GM23248 (cell line): ENCODE measurements at regions not wholly inside any gene's neighbourhood (a gene's known extent, or its start where the extent isn't known, plus 50 kb on each side); places are given as distances from the start of the nearest gene placed in this dataset.

Source experiments
- DNase-seq: peaks from one replicate; pipeline ENCODE4 v3.0.0-alpha.2; 2015
- H2AFZ ChIP-seq: fragments of 200-600 bp; sonication (generic); 2 replicates; pipeline ENCODE4 v1.6.1; 2016; ENCODE audit warnings: antibody characterized with exemption
- H3F3A ChIP-seq: fragments of 200-600 bp; sonication (generic); 2 replicates; pipeline ENCODE4 v1.6.1; 2016; ENCODE audit warnings: mild to moderate bottlenecking, antibody characterized with exemption, mixed run types; ENCODE audit not compliant: insufficient read depth
- H3K27ac ChIP-seq: fragments of 200-600 bp; sonication (generic); 2 replicates; pipeline ENCODE4 v1.5.1; 2016; ENCODE audit warnings: mild to moderate bottlenecking
- H3K27me3 ChIP-seq: fragments of 200-600 bp; sonication (generic); replicated peaks from 2 replicates; pipeline ENCODE4 v1.6.1; 2016; ENCODE audit warnings: mild to moderate bottlenecking; ENCODE audit not compliant: insufficient read depth
- H3K36me3 ChIP-seq: fragments of 200-600 bp; sonication (generic); 2 replicates; pipeline ENCODE4 v1.6.1; 2016; ENCODE audit warnings: low read depth, mild to moderate bottlenecking
- H3K4me1 ChIP-seq: fragments of 200-600 bp; sonication (generic); 2 replicates; pipeline ENCODE4 v1.6.1; 2016; ENCODE audit warnings: mild to moderate bottlenecking; ENCODE audit not compliant: insufficient read depth
- H3K4me2 ChIP-seq: fragments of 200-600 bp; sonication (generic); one replicate; pipeline ENCODE4 v1.6.1; 2016; ENCODE audit warnings: mild to moderate bottlenecking; ENCODE audit not compliant: unreplicated experiment
- H3K4me3 ChIP-seq: fragments of 200-600 bp; sonication (generic); 2 replicates; pipeline ENCODE4 v1.5.1; 2016; ENCODE audit warnings: mild to moderate bottlenecking
- H3K79me2 ChIP-seq: fragments of 200-600 bp; sonication (generic); 2 replicates; pipeline ENCODE4 v1.6.1; 2016; ENCODE audit warnings: mild to moderate bottlenecking; ENCODE audit not compliant: insufficient read depth
- H3K9ac ChIP-seq: fragments of 200-600 bp; sonication (generic); 2 replicates; pipeline ENCODE4 v1.6.1; 2016; ENCODE audit warnings: mild to moderate bottlenecking
- H3K9me2 ChIP-seq: fragments of 200-600 bp; sonication (generic); 2 replicates; pipeline ENCODE4 v1.6.1; 2016; ENCODE audit warnings: mixed run types, mild to moderate bottlenecking, moderate library complexity; ENCODE audit not compliant: insufficient read depth
- H3K9me3 ChIP-seq: fragments of 200-600 bp; sonication (generic); one replicate; pipeline ENCODE4 v1.6.1; 2017; ENCODE audit warnings: low read depth
- H4K20me1 ChIP-seq: fragments of 200-600 bp; sonication (generic); 2 replicates; pipeline ENCODE4 v1.6.0; 2016; ENCODE audit not compliant: insufficient read depth
- EZH2 ChIP-seq: fragments of 200-600 bp; sonication (generic); IDR thresholded peaks from 2 replicates; pipeline ENCODE4 v1.6.1; 2018; ENCODE audit warnings: antibody characterized with exemption, mild to moderate bottlenecking; ENCODE audit not compliant: insufficient read depth, poor library complexity, severe bottlenecking
- EZH2phosphoT487 ChIP-seq: fragments of 200-600 bp; sonication (generic); IDR thresholded peaks from 2 replicates; pipeline ENCODE4 v1.6.1; 2018; ENCODE audit warnings: antibody characterized with exemption, moderate library complexity, mild to moderate bottlenecking, low read depth; ENCODE audit not compliant: insufficient read depth
- WGBS, 2 experiments: methylation state at CpG; one replicate each; pipeline ENCODE4 v1.1.6; 2015 to 2017; ENCODE audit warnings: low lambda C conversion rate in 2 of 2, low coverage in 1 of 2; ENCODE audit errors: missing lambda C conversion rate in 2 of 2; 5-methylcytosine and 5-hydroxymethylcytosine counted together
- in situ Hi-C: fragments of 300-500 bp; cut with MboI; formaldehyde crosslinking; loops from 2 replicates; pipeline ENCODE4 v1.15.0; 2020

DNA sequence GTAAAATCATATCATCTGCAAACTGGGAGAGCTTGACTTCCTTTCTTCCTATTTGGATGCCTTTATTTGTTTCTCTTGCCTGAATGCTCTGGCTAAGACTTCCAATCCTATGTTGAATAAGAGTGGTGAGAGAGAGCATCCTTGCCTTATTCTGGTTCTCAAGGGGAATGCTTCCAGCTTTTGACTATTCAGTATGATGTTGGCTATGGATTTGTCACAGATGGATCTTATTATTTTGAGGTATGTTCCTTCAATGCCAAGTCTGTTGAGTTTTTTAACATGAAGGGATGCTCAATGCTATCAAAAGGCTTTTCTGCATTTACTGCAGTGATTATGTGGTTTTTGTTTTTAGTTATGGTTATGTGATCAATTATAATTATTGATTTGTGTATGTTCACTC is 2144.6 kb upstream of the TENM3 start:
- Histone ChIP-seq H3K4me2 (no peak overlapping the region), H3K9ac (no peak overlapping the region), H4K20me1 (no peaks in the 10 kb centered on the region), H3K9me3 (no peaks in the 10 kb centered on the region), H3K27me3 (no peaks in the 10 kb centered on the region), H3F3A (no peaks in the 10 kb centered on the region), H3K4me1 (no peaks in the 10 kb centered on the region), H3K79me2 (no peaks in the 10 kb centered on the region), H3K27ac (no peak overlapping the region), H3K36me3 (no peaks in the 10 kb centered on the region), H2AFZ (no peak overlapping the region), H3K9me2 (no peaks in the 10 kb centered on the region), H3K4me3 (no peak overlapping the region)
- in situ Hi-C loops, result no loop called here
- TF ChIP-seq EZH2phosphoT487 (no peak), EZH2 (no peak)
- no peak for DNase-seq

DNA sequence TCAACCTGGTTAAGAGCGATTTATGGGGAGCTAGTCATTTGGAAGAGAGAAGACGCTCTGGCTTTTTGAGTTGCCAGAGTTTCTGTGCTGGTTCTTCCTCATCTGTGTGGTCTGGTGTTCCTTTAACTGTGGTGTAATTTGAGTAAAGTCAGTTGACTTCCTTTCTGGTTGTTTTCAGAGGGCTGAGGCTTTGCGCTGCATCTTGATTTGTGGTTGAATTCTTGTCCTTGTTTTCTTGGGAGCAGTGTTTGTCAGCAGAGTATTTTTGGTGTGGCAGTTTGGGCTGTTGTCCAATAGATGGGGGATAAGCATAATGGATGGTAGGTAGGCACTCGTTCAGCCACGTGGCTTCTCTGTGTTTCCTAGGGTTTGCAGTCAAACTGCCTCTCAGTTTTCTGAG is 2143.2 kb upstream of the TENM3 start:
- H2AFZ ChIP-seq, result no peak overlapping the region
- WGBS, 2 experiments, result 32 to 38% methylated on average over 5 of the region's 5 CpGs
- no peaks in the 10 kb centered on the region for H3K4me1 ChIP-seq
- DNase-seq, result no peak
- no peaks in the 10 kb centered on the region for H3K9me3 ChIP-seq
- H3K4me2 ChIP-seq, result no peak overlapping the region
- H3K9ac ChIP-seq, result no peak overlapping the region
- no peaks in the 10 kb centered on the region for H3K36me3 ChIP-seq
- no peaks in the 10 kb centered on the region for H3K79me2 ChIP-seq
- no peak overlapping the region for H3K27ac ChIP-seq
- H3K27me3 ChIP-seq, result no peaks in the 10 kb centered on the region
- in situ Hi-C loops, result no loop called here
- H4K20me1 ChIP-seq, result no peaks in the 10 kb centered on the region
- no peak for TF ChIP-seq EZH2phosphoT487
- no peak for TF ChIP-seq EZH2
- no peaks in the 10 kb centered on the region for H3F3A ChIP-seq
- no peak overlapping the region for H3K4me3 ChIP-seq
- H3K9me2 ChIP-seq, result no peaks in the 10 kb centered on the region

DNA sequence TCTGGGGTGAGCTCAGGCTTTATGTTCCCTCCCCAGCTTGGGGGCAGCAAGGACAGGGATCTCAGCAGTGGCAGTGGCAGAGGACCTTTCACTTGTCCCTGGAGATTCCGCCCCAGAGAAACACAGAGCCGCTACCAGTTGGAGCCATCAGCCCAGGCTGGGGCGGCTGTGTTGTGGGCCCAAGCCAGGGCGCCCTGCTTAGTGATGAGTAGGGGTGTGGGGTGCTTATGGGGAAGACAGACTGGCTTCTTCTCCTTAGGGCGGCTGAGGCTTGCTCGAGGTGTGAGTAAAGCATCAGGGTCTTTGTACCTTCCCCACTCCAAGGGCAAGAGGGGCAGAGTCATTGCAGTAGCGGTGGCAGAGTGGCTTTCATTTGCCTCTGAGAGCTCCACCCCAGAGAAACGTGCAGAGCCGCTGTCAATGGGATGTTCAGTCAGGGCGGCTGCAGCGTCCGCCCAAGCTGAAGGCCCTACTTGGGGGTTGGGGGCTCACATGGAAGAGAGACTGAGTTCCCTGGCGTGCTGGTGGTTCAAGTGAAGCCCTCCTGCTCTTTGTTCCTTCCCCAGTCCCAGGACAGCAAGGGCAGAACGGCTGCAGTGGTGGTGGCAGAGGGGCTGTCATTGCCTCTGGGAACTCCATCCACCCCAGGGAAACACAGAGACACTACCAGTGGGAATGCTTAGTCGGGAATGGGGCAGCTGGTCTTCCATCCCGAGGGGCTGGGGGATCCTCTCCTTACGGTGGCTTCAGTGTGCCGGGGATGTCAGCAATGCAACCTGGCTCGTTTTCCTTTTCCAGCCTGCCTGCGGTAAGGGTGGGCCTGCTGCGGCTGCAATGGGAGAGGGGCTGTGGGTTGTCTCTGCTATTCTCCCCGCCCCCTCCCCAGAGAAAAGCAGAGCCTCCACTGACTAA is 2142.5 kb upstream of the TENM3 start:
- H3K9me3 ChIP-seq, result no peaks in the 10 kb centered on the region
- no peaks in the 10 kb centered on the region for H4K20me1 ChIP-seq
- TF ChIP-seq EZH2phosphoT487 (no peak), EZH2 (no peak)
- no peaks in the 10 kb centered on the region for H3F3A ChIP-seq
- no peak overlapping the region for H3K27ac ChIP-seq
- H3K9ac ChIP-seq, result no peak overlapping the region
- no peaks in the 10 kb centered on the region for H3K27me3 ChIP-seq
- no peaks in the 10 kb centered on the region for H3K36me3 ChIP-seq
- in situ Hi-C loops, result no loop called here
- no peak overlapping the region for H3K4me2 ChIP-seq
- no peaks in the 10 kb centered on the region for H3K79me2 ChIP-seq
- H2AFZ ChIP-seq, result no peak overlapping the region
- WGBS, 2 experiments, result 42 to 58% methylated on average over 21 to 22 of the region's 22 CpGs
- H3K4me3 ChIP-seq, result no peak overlapping the region
- H3K4me1 ChIP-seq, result no peaks in the 10 kb centered on the region
- no peak for DNase-seq
- no peaks in the 10 kb centered on the region for H3K9me2 ChIP-seq

DNA sequence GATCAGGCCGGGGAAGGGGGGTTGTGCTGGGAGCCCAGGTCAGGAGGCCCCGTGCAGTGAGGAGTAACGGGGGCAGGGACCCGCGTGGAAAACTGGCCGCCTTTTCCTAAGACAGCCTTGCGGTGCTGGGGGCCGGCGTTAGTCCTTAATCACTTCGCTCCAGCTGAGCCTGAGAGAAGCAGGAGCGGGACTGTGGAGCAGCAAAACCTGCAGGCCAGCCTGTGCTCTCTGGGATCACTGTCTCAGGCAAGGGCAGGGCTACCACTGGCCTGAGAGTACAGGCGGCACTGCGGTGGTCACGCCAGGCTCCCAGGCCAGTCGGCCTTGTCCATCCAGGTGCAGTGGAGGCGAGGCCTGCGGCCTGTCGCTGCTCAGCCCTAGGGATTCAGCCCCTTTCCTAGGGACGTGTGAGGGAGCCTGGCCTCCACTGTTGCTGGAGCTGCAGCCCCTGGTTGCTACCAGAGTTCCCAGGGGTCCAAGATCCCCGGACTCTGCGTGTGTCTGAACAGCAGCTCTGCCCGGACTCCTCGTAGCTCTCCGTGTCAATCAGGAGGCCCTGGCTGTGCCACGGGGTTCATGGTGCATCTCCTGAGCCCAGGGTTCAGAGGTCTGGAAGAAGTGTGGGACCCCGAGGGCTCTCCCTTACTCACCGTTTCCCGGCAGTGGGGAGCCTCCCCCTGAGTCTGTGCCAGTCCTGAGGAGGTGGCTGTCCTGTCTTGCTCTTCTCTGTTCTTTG is 2141.7 kb upstream of the TENM3 start:
- H3K9me3 ChIP-seq, result no peaks in the 10 kb centered on the region
- no peaks in the 10 kb centered on the region for H3K9me2 ChIP-seq
- WGBS, 2 experiments, result 44 to 48% methylated on average over 24 to 28 of the region's 28 CpGs
- in situ Hi-C loops, result no loop called here
- no peaks in the 10 kb centered on the region for H3K79me2 ChIP-seq
- no peak overlapping the region for H2AFZ ChIP-seq
- H3K4me2 ChIP-seq, result no peak overlapping the region
- no peak overlapping the region for H3K4me3 ChIP-seq
- DNase-seq, result no peak
- no peaks in the 10 kb centered on the region for H3K27me3 ChIP-seq
- no peaks in the 10 kb centered on the region for H3K36me3 ChIP-seq
- no peak overlapping the region for H3K9ac ChIP-seq
- H3F3A ChIP-seq, result no peaks in the 10 kb centered on the region
- TF ChIP-seq EZH2phosphoT487 (no peak), EZH2 (no peak)
- H3K27ac ChIP-seq, result no peak overlapping the region
- no peaks in the 10 kb centered on the region for H4K20me1 ChIP-seq
- H3K4me1 ChIP-seq, result no peaks in the 10 kb centered on the region
